GM12878 (cell line): ENCODE measurements at regions not wholly inside any gene's neighbourhood (a gene's known extent, or its start where the extent isn't known, plus 50 kb on each side); places are given as distances from the start of the nearest gene placed in this dataset.

Source experiments
- ATAC-seq: fragments of 200-7000 bp; cut with Tn5 transposase; 3 replicates; pipeline ENCODE4 v1.9.1; 2020; ENCODE audit warnings: mild to moderate bottlenecking, moderate library complexity
- BruUV-seq: library from RNA; stranded (reverse); fragments of 400-500 nt; replicated peaks from 2 replicates; lab custom pipeline; 2021; lab: Mats Ljungman, UMichigan
- CTCF ChIA-PET: fragments of 300-600 bp; sonication (Branson Sonifier 250); formaldehyde crosslinking; extraction: SDS; loops from one replicate; lab custom pipeline; 2021; ENCODE audit warnings: inconsistent platforms; lab: Yijun Ruan, JAX
- POLR2A ChIA-PET: fragments of 350-600 bp; formaldehyde crosslinking; extraction: SDS; loops from one replicate; lab custom pipeline; 2021; ENCODE audit warnings: inconsistent platforms; lab: Charles Lee
- RAD21 ChIA-PET: fragments of 300-600 bp; sonication (Branson Sonifier 250); formaldehyde crosslinking; loops from one replicate; lab custom pipeline; 2023; ENCODE audit warnings: antibody characterized with exemption; ENCODE audit not compliant: unreplicated experiment; lab: Charles Lee
- SMC1A ChIA-PET: fragments of 300-600 bp; sonication (Branson Sonifier 250); formaldehyde crosslinking; loops from one replicate; lab custom pipeline; 2023; ENCODE audit not compliant: unreplicated experiment, uncharacterized antibody; lab: Charles Lee
- DNase-seq: peaks from one replicate; pipeline ENCODE4 v3.0.0-alpha.2; 2011; ENCODE audit warnings: low read depth, low spot score
- FAIRE-seq: peaks from 3 replicates; lab custom pipeline; 2011; peaks lifted over from hg19 to GRCh38; lab: Jason Lieb, UNC
- H2AFZ ChIP-seq: 2 replicates; pipeline ENCODE4 v1.6.0; 2011; ENCODE audit warnings: low read depth, low read length, control low read depth; ENCODE audit not compliant: control insufficient read depth
- H3K27ac ChIP-seq: 2 replicates; pipeline ENCODE4 v1.5.1; 2011; ENCODE audit warnings: control low read depth; ENCODE audit not compliant: control insufficient read depth, insufficient read depth
- H3K27me3 ChIP-seq, 2 experiments: replicated peaks in 1 of 2; 2 replicates each; pipeline versions ENCODE4 v1.6.0 to v1.6.1; 2011; ENCODE audit warnings: low read length in 1 of 2; ENCODE audit not compliant: control insufficient read depth in 2 of 2, insufficient read depth in 2 of 2
- H3K36me3 ChIP-seq, 2 experiments: 2 replicates each; pipeline ENCODE4 v1.5.1; 2011; ENCODE audit warnings: low read length in 1 of 2; ENCODE audit not compliant: control insufficient read depth in 2 of 2, insufficient read depth in 2 of 2
- H3K4me1 ChIP-seq: 2 replicates; pipeline ENCODE4 v1.6.1; 2011; ENCODE audit warnings: mild to moderate bottlenecking, low read length, moderate library complexity, mixed read lengths; ENCODE audit not compliant: control insufficient read depth, insufficient read depth
- H3K4me2 ChIP-seq: 2 replicates; pipeline ENCODE4 v1.6.0; 2011; ENCODE audit warnings: control low read depth; ENCODE audit not compliant: control insufficient read depth, insufficient read depth
- H3K4me3 ChIP-seq: fragments of 200-600 bp; sonication (generic); 2 replicates; pipeline ENCODE4 v1.5.1; 2016
- H3K79me2 ChIP-seq: 2 replicates; pipeline ENCODE4 v1.6.0; 2011; ENCODE audit warnings: low read length; ENCODE audit not compliant: control insufficient read depth, insufficient read depth
- H3K9ac ChIP-seq: 2 replicates; pipeline ENCODE4 v1.8.0; 2011; ENCODE audit warnings: low read length, control low read depth, mixed read lengths; ENCODE audit not compliant: control insufficient read depth, insufficient read depth
- H3K9me3 ChIP-seq: replicated peaks from 3 replicates; pipeline ENCODE4 v1.5.1; 2011; ENCODE audit warnings: mild to moderate bottlenecking, low read length; ENCODE audit not compliant: control insufficient read depth, insufficient read depth
- H4K20me1 ChIP-seq: 2 replicates; pipeline ENCODE4 v1.6.0; 2011; ENCODE audit not compliant: control insufficient read depth, insufficient read depth
- BCLAF1 ChIP-seq: fragments of 450-650 bp; IDR thresholded peaks from 2 replicates; pipeline ENCODE4 v1.6.1; 2017; ENCODE audit warnings: antibody characterized with exemption, mild to moderate bottlenecking, moderate library complexity
- E2F8 ChIP-seq: fragments of 450-650 bp; IDR thresholded peaks from 2 replicates; pipeline ENCODE4 v1.6.1; 2018; ENCODE audit warnings: mild to moderate bottlenecking, low read depth, moderate library complexity; ENCODE audit not compliant: partially characterized antibody
- ELK1 ChIP-seq: IDR thresholded peaks from 2 replicates; pipeline ENCODE4 v1.6.1; 2012; ENCODE audit warnings: low read depth, low read length, improper control_type of control experiment
- GABPA ChIP-seq: IDR thresholded peaks from 2 replicates; pipeline ENCODE4 v1.6.1; 2014; ENCODE audit warnings: antibody characterized with exemption, low read depth, mild to moderate bottlenecking, inconsistent platforms
- HCFC1 ChIP-seq: fragments of 150-350 bp; IDR thresholded peaks from 2 replicates; pipeline ENCODE4 v1.6.1; 2014; ENCODE audit warnings: low read length
- KDM1A ChIP-seq: fragments of 200-600 bp; sonication (generic); IDR thresholded peaks from 2 replicates; pipeline ENCODE4 v1.6.1; 2016; ENCODE audit warnings: borderline replicate concordance
- KLF5 ChIP-seq: fragments of 450-650 bp; IDR thresholded peaks from 2 replicates; pipeline ENCODE4 v1.6.1; 2014; ENCODE audit warnings: mild to moderate bottlenecking; ENCODE audit not compliant: partially characterized antibody
- NFYA ChIP-seq: IDR thresholded peaks from 2 replicates; pipeline ENCODE4 v1.6.1; 2011; ENCODE audit warnings: low read depth, mild to moderate bottlenecking, low read length, improper control_type of control experiment, borderline replicate concordance
- WGBS: methylation state at CpG from one replicate; pipeline ENCODE4 v1.1.6; 2016; ENCODE audit warnings: low lambda C conversion rate; ENCODE audit not compliant: insufficient replicate concordance, insufficient coverage; ENCODE audit errors: missing lambda C conversion rate; 5-methylcytosine and 5-hydroxymethylcytosine counted together
- in situ Hi-C: fragments of 300-500 bp; cut with MboI; formaldehyde crosslinking; loops from 9 replicates; pipeline ENCODE4 v1.14.3; 2018; ENCODE audit warnings: mixed read lengths
- intact Hi-C: fragments of 100-400 bp; cut with micrococcal nuclease; formaldehyde crosslinking; loops from one replicate; pipeline ENCODE4 v1.14.2; 2022; ENCODE audit not compliant: unreplicated experiment
- TF ChIP-seq, protein P1 (sequence below): fragments of 450-650 bp; formaldehyde crosslinking; IDR thresholded peaks from 2 replicates; pipeline ENCODE4 v1.4.0; 2022; ENCODE audit warnings: mild to moderate bottlenecking, moderate library complexity
- TF ChIP-seq, protein P2 (sequence below): fragments of 450-650 bp; IDR thresholded peaks from 2 replicates; pipeline ENCODE4 v1.6.1; 2017; ENCODE audit warnings: mild to moderate bottlenecking, moderate library complexity

DNA sequence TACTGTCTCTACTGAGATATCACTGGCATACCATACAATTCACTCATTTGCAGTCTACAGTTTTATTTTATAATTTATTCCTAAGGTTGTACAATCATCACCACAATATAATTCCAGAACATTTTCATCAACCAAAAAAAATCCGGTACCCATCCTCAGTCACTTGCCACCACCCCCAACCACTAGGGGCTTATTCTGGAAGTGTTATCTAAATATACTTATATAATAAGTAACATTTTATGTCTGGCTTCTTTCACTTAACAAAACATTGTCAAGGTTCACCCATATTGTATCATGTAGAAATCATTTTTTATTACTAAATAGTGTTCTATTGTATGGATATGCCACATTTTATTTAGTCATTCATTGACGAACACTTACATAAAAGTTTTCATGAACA, 440.8 kb downstream of the RNF144A start:
- POLR2A ChIA-PET = no interaction called here
- ATAC-seq = no peak
- H3K9ac ChIP-seq = no peak overlapping the region
- H3K4me1 ChIP-seq = no peaks in the 10 kb centered on the region
- no peaks in the 10 kb centered on the region for H3K79me2 ChIP-seq
- no peak overlapping the region for H3K27ac ChIP-seq
- no peaks in the 10 kb centered on the region for H4K20me1 ChIP-seq
- SMC1A ChIA-PET = no interaction called here
- no peaks in the 10 kb centered on the region for H3K9me3 ChIP-seq
- WGBS = 18% methylated on average over 2 of the region's 2 CpGs
- in situ Hi-C loops (no loop called here), intact Hi-C loops (no loop called here)
- no peak overlapping the region for H3K4me3 ChIP-seq
- H3K36me3 ChIP-seq = no peaks in the 10 kb centered on the region
- RAD21 ChIA-PET = no interaction called here
- FAIRE-seq = no peak
- CTCF ChIA-PET = no interaction called here
- BruUV-seq = no TSS peak
- H3K4me2 ChIP-seq = no peak overlapping the region
- no peaks in the 10 kb centered on the region for H3K27me3 ChIP-seq
- DNase-seq = no peak
- no peak overlapping the region for H2AFZ ChIP-seq
- TF ChIP-seq ELK1 (no peak), KDM1A (no peak), E2F8 (no peak), GABPA (no peak), KLF5 (no peak), HCFC1 (no peak), BCLAF1 (no peak), NFYA (no peak)
- TF ChIP-seq, protein P1, sequence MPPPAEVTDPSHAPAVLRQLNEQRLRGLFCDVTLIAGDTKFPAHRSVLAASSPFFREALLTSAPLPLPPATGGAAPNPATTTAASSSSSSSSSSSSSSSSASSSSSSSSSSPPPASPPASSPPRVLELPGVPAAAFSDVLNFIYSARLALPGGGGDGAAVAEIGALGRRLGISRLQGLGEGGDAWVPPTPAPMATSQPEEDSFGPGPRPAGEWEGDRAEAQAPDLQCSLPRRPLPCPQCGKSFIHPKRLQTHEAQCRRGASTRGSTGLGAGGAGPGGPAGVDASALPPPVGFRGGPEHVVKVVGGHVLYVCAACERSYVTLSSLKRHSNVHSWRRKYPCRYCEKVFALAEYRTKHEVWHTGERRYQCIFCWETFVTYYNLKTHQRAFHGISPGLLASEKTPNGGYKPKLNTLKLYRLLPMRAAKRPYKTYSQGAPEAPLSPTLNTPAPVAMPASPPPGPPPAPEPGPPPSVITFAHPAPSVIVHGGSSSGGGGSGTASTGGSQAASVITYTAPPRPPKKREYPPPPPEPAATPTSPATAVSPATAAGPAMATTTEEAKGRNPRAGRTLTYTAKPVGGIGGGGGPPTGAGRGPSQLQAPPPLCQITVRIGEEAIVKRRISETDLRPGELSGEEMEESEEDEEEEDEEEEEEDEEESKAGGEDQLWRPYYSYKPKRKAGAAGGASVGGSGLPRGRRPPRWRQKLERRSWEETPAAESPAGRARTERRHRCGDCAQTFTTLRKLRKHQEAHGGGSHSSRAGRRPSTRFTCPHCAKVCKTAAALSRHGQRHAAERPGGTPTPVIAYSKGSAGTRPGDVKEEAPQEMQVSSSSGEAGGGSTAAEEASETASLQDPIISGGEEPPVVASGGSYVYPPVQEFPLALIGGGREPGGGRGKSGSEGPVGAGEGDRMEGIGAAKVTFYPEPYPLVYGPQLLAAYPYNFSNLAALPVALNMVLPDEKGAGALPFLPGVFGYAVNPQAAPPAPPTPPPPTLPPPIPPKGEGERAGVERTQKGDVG (CRISPR knock-in tag) = no peak
- TF ChIP-seq, protein P2, sequence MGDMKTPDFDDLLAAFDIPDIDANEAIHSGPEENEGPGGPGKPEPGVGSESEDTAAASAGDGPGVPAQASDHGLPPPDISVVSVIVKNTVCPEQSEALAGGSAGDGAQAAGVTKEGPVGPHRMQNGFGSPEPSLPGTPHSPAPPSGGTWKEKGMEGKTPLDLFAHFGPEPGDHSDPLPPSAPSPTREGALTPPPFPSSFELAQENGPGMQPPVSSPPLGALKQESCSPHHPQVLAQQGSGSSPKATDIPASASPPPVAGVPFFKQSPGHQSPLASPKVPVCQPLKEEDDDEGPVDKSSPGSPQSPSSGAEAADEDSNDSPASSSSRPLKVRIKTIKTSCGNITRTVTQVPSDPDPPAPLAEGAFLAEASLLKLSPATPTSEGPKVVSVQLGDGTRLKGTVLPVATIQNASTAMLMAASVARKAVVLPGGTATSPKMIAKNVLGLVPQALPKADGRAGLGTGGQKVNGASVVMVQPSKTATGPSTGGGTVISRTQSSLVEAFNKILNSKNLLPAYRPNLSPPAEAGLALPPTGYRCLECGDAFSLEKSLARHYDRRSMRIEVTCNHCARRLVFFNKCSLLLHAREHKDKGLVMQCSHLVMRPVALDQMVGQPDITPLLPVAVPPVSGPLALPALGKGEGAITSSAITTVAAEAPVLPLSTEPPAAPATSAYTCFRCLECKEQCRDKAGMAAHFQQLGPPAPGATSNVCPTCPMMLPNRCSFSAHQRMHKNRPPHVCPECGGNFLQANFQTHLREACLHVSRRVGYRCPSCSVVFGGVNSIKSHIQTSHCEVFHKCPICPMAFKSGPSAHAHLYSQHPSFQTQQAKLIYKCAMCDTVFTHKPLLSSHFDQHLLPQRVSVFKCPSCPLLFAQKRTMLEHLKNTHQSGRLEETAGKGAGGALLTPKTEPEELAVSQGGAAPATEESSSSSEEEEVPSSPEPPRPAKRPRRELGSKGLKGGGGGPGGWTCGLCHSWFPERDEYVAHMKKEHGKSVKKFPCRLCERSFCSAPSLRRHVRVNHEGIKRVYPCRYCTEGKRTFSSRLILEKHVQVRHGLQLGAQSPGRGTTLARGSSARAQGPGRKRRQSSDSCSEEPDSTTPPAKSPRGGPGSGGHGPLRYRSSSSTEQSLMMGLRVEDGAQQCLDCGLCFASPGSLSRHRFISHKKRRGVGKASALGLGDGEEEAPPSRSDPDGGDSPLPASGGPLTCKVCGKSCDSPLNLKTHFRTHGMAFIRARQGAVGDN = no peak
